Sigmoid colon (tissue), 6 donors: ENCODE measurements at regions not wholly inside any gene's neighbourhood (a gene's known extent, or its start where the extent isn't known, plus 50 kb on each side); places are given as distances from the start of the nearest gene placed in this dataset.

ENCODE experiments used
- DNase-seq: peaks from one replicate; pipeline ENCODE4 v3.0.0-alpha.2; 2019
- H3K27ac ChIP-seq, 4 donors: fragments of 200-600 bp; sonication (generic); one replicate each; pipeline ENCODE4 v1.5.1; 2016 to 2019; ENCODE audit warnings: mild to moderate bottlenecking in 1 of 4
- H3K27me3 ChIP-seq, 3 donors: fragments of 200-600 bp; sonication (generic); one replicate each; pipeline ENCODE4 v1.5.1; 2019; ENCODE audit warnings: mild to moderate bottlenecking in 1 of 3
- H3K36me3 ChIP-seq, 4 donors: fragments of 200-600 bp; sonication (generic); one replicate each; pipeline ENCODE4 v1.5.1; 2016 to 2019
- H3K4me1 ChIP-seq, 4 donors: fragments of 200-600 bp; sonication (generic); one replicate each; pipeline ENCODE4 v1.5.1; 2017 to 2019
- H3K4me3 ChIP-seq, 4 donors: fragments of 200-600 bp; sonication (generic); one replicate each; pipeline ENCODE4 v1.5.1; 2017 to 2019; ENCODE audit warnings: mild to moderate bottlenecking in 2 of 4, moderate library complexity in 1 of 4
- H3K9me3 ChIP-seq, 4 donors: fragments of 200-600 bp in 3 of 4; sonication (generic) in 3 of 4; one replicate each; pipeline versions ENCODE4 v1.5.1 to v1.6.1; 2013 to 2019
- EP300 ChIP-seq, 4 donors: sonication (generic); formaldehyde crosslinking; IDR thresholded peaks; one replicate each; pipeline ENCODE4 v1.6.1; 2017; ENCODE audit warnings: antibody characterized with exemption in 4 of 4
- POLR2A ChIP-seq, 2 donors: fragments of 450-650 bp; IDR thresholded peaks; one replicate each; pipeline ENCODE4 v1.6.1; 2016; ENCODE audit warnings: antibody characterized with exemption in 2 of 2, mild to moderate bottlenecking in 2 of 2, moderate library complexity in 2 of 2
- POLR2AphosphoS5 ChIP-seq, 4 donors: sonication (generic); formaldehyde crosslinking; IDR thresholded peaks; one replicate each; pipeline ENCODE4 v1.6.1; 2017; ENCODE audit warnings: antibody characterized with exemption in 4 of 4
- WGBS, 2 donors: extraction: QIAGEN DNeasy Blood & Tissue Kit; methylation state at CpG; one replicate each; pipeline ENCODE4 v1.1.7; 2013; 5-methylcytosine and 5-hydroxymethylcytosine counted together
- intact Hi-C: fragments of 100-400 bp; cut with DNase I; formaldehyde crosslinking; loops from one replicate; pipeline ENCODE4 v1.15.1; 2023
- TF ChIP-seq, protein P1 (sequence below), 4 experiments: fragments of 450-650 bp in 3 of 4; fragments of 200-600 bp in 1 of 4; IDR thresholded peaks; one replicate each; pipeline ENCODE4 v1.5.1; 2016 to 2019; ENCODE audit warnings: antibody characterized with exemption in 4 of 4, mild to moderate bottlenecking in 3 of 4, moderate library complexity in 2 of 4
- donor health status: healthy with polysubstance abuse.
- donor health status: healthy.

DNA sequence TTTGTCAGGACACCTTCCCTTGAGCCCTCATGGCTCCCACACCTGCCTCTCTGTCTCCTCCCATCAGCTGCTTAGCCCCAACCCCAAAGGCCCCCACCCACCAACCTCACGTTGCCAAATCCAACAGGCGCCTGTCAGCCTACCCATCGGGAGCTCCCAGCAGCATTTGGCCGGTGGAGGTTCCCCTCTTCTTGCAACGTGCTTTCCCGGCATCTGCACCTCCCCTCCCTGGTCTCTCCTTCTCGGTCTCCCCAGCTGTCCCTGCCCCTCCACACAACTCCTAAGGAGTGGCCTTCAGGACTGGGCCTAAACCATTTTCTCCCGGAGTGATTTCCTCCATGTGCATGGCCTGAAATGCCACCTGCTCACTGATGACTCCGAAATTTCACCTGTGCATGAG lies 71.9 kb downstream of the KLHDC7A start:
- H3K36me3 ChIP-seq: no peaks in the 10 kb centered on the region
- H3K27me3 ChIP-seq: peaks cover 0 to 65% (median 32%) of the 10 kb centered on the region in 3 donors
- intact Hi-C loops: no loop called here
- WGBS, 2 donors: 79 to 86% methylated on average over 9 of the region's 9 CpGs
- H3K4me1 ChIP-seq: peaks cover 0 to 3% (median 0%) of the 10 kb centered on the region in 4 donors
- no peak overlapping the region for H3K27ac ChIP-seq
- TF ChIP-seq POLR2A (IDR thresholded peaks at IDR 0.05) (no peak), EP300 (IDR thresholded peaks at IDR 0.05) (no peak), POLR2AphosphoS5 (IDR thresholded peaks at IDR 0.05) (no peak)
- TF ChIP-seq, protein P1, sequence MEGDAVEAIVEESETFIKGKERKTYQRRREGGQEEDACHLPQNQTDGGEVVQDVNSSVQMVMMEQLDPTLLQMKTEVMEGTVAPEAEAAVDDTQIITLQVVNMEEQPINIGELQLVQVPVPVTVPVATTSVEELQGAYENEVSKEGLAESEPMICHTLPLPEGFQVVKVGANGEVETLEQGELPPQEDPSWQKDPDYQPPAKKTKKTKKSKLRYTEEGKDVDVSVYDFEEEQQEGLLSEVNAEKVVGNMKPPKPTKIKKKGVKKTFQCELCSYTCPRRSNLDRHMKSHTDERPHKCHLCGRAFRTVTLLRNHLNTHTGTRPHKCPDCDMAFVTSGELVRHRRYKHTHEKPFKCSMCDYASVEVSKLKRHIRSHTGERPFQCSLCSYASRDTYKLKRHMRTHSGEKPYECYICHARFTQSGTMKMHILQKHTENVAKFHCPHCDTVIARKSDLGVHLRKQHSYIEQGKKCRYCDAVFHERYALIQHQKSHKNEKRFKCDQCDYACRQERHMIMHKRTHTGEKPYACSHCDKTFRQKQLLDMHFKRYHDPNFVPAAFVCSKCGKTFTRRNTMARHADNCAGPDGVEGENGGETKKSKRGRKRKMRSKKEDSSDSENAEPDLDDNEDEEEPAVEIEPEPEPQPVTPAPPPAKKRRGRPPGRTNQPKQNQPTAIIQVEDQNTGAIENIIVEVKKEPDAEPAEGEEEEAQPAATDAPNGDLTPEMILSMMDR (IDR thresholded peaks at IDR 0.05): no peak
- H3K4me3 ChIP-seq: no peak overlapping the region
- no peaks in the 10 kb centered on the region for H3K9me3 ChIP-seq
- DNase-seq: no peak

DNA sequence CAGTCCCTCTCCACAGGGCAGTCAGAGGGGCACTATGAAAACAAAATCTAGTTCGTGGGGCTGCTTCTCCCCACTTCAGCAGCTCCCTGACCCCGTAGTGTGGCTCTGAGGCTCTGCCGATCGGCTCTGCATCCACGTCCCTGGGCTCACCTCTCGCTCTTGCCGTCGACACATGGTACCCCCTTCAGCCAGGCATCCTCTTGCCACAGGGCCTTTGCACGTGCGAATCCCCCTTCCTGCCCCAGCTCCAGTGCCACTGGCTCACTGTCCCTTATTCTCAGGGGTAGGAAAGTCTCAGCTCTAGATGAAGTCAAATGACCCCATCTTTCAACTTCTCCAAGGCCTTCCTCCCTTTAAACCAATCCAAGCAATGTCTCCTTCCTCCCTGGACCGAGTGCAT lies 72.7 kb downstream of the KLHDC7A start:
- no peak for TF ChIP-seq EP300 (IDR thresholded peaks at IDR 0.05)
- TF ChIP-seq, protein P1 (IDR thresholded peaks at IDR 0.05): no peak
- no peak for TF ChIP-seq POLR2A (IDR thresholded peaks at IDR 0.05)
- no peak for TF ChIP-seq POLR2AphosphoS5 (IDR thresholded peaks at IDR 0.05)
- no peaks in the 10 kb centered on the region for H3K36me3 ChIP-seq
- 93 to 94% methylated on average over 11 of the region's 11 CpGs for WGBS, 2 donors
- no peaks in the 10 kb centered on the region for H3K9me3 ChIP-seq
- peaks cover 0 to 10% (median 1%) of the 10 kb centered on the region in 4 donors for H3K4me1 ChIP-seq
- intact Hi-C loops: no loop called here
- DNase-seq: no peak
- H3K4me3 ChIP-seq: no peak overlapping the region
- no peak overlapping the region for H3K27ac ChIP-seq
- peaks cover 4 to 69% (median 39%) of the 10 kb centered on the region in 3 donors for H3K27me3 ChIP-seq

DNA sequence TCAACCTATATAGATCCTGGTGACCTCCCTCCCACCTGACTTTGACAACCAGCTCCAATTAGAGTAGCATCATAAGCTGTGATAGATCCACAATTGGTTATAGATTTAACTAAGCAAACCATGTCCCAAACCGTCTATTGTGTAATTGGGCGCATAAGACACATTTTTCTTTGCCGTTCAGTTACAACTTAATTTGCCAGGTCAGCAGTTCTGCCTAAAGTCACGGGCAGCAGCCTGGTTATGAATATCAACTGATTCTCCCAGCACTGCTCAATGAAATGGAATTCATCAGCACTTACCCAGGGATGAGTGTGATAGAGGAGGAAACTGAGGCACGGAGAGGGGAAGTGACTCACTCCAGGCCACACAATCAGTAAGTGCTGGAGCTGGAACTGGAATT lies 73.4 kb downstream of the KLHDC7A start:
- H3K27me3 ChIP-seq: peaks cover 4 to 76% (median 40%) of the 10 kb centered on the region in 3 donors
- intact Hi-C loops: no loop called here
- H3K9me3 ChIP-seq: no peaks in the 10 kb centered on the region
- no peak for DNase-seq
- peaks cover 0 to 10% (median 1%) of the 10 kb centered on the region in 4 donors for H3K4me1 ChIP-seq
- no peaks in the 10 kb centered on the region for H3K36me3 ChIP-seq
- 71 to 82% methylated on average over 5 of the region's 5 CpGs for WGBS, 2 donors
- no peak overlapping the region for H3K4me3 ChIP-seq
- TF ChIP-seq, protein P1 (IDR thresholded peaks at IDR 0.05): no peak
- TF ChIP-seq POLR2A (IDR thresholded peaks at IDR 0.05): no peak
- TF ChIP-seq POLR2AphosphoS5 (IDR thresholded peaks at IDR 0.05): no peak
- TF ChIP-seq EP300 (IDR thresholded peaks at IDR 0.05): no peak
- no peak overlapping the region for H3K27ac ChIP-seq

DNA sequence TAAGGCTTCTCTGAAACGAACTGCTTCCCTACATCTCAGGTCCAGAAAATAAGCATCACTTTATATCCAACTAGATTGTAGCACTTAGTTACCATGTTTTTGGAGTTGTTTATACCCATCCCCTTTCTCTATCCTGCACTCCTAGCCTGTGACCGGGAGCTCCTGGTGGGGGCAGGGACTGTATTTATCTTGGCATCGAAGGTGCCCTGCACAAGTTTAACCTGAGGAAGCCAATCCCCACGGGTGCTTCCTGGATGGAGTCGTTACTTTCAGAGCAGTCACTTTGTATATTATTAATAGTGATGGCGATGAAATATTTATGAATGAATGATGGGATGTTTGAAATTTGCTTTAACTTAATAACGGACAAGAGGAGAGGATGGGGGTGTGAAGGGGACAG lies 73.9 kb downstream of the KLHDC7A start:
- WGBS, 2 donors: 17 to 46% methylated on average over 7 of the region's 7 CpGs
- peaks cover 0 to 10% (median 1%) of the 10 kb centered on the region in 4 donors for H3K4me1 ChIP-seq
- H3K27ac ChIP-seq: no peak overlapping the region
- no peak for TF ChIP-seq POLR2A (IDR thresholded peaks at IDR 0.05)
- TF ChIP-seq, protein P1 (IDR thresholded peaks at IDR 0.05): no peak
- TF ChIP-seq POLR2AphosphoS5 (IDR thresholded peaks at IDR 0.05): no peak
- no peak for TF ChIP-seq EP300 (IDR thresholded peaks at IDR 0.05)
- no peak for DNase-seq
- no peaks in the 10 kb centered on the region for H3K36me3 ChIP-seq
- intact Hi-C loops: no loop called here
- no peak overlapping the region for H3K4me3 ChIP-seq
- no peaks in the 10 kb centered on the region for H3K9me3 ChIP-seq
- H3K27me3 ChIP-seq: peaks cover 4 to 78% (median 40%) of the 10 kb centered on the region in 3 donors

DNA sequence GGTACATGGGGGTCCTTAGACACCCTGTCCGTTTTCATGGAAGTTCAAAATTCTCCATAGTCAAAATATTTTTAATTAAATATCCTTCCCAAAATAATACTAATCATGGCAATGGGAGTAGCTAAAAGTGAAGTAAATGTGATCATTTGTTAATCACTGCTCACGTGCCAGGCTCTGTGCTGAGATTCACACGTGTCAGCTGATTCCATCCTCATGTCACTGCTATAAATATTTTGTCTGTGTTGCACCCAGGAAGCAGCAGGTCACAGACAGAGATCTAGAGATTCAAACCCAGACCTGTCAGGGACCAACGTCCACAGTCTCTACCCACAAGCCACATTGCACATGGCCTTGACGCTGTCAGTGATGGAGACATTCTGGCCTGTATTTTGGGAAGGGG lies 74.3 kb downstream of the KLHDC7A start:
- intact Hi-C loops: no loop called here
- H3K4me1 ChIP-seq: peaks cover 0 to 10% (median 1%) of the 10 kb centered on the region in 4 donors
- no peak for DNase-seq
- H3K4me3 ChIP-seq: no peak overlapping the region
- 67 to 74% methylated on average over 5 of the region's 5 CpGs for whole genome bisulfite sequencing, 2 donors
- H3K27ac ChIP-seq: no peak overlapping the region
- TF ChIP-seq POLR2AphosphoS5 (IDR thresholded peaks at IDR 0.05): no peak
- no peak for TF ChIP-seq POLR2A (IDR thresholded peaks at IDR 0.05)
- TF ChIP-seq, protein P1 (IDR thresholded peaks at IDR 0.05): no peak
- no peak for TF ChIP-seq EP300 (IDR thresholded peaks at IDR 0.05)
- no peaks in the 10 kb centered on the region for H3K36me3 ChIP-seq
- H3K9me3 ChIP-seq: no peaks in the 10 kb centered on the region
- H3K27me3 ChIP-seq: peaks cover 4 to 81% (median 40%) of the 10 kb centered on the region in 3 donors
